Bronchial epithelial cell (primary cell): ENCODE measurements at regions not wholly inside any gene's neighbourhood (a gene's known extent, or its start where the extent isn't known, plus 50 kb on each side); places are given as distances from the start of the nearest gene placed in this dataset.

Source experiments
- DNase-seq: peaks from one replicate; pipeline ENCODE4 v3.0.0-alpha.2; 2010; ENCODE audit warnings: low read depth
- FAIRE-seq: peaks from 2 replicates; lab custom pipeline; 2011; peaks lifted over from hg19 to GRCh38; lab: Jason Lieb, UNC
- H3K27me3 ChIP-seq: 2 replicates; pipeline ENCODE4 v1.5.1; 2011; ENCODE audit warnings: low read length; ENCODE audit not compliant: control insufficient read depth, insufficient read depth
- H3K36me3 ChIP-seq: 2 replicates; pipeline ENCODE4 v1.5.1; 2011; ENCODE audit warnings: low read length; ENCODE audit not compliant: control insufficient read depth, insufficient read depth
- H3K4me3 ChIP-seq: 2 replicates; pipeline ENCODE4 v1.5.1; 2011; ENCODE audit warnings: mild to moderate bottlenecking, low read depth, low read length, control low read depth
- TF ChIP-seq, protein P1 (sequence below): IDR thresholded peaks from 2 replicates; pipeline ENCODE4 v1.5.1; 2011; ENCODE audit warnings: mild to moderate bottlenecking, moderate library complexity, low read length, control low read depth, inconsistent platforms; ENCODE audit not compliant: insufficient read depth, severe bottlenecking

DNA sequence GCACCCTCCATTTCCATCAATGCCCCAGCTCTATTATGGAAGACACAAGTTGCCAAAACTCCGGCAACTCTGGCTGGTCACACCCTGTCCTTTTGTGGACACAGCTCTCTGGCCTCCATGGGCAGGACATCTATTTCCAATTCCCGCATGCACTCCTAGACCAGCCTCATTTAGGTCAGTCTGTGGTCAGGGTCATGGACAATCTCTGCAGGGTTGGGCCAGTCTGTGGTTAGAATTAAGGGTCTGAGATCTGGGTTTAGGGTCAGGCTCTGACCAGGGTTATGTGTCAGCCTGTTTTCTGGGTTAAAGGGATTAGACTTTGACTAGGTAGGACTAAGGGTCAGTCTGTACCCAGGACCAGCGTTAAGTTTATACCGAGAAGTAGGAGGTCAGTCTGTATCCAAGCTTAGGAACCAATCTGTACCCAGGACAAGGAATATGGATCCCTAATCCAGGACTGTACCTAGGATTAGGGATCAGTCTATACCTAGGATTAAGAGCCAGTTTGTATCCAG lies 82.4 kb downstream of the VEGFA start:
- H3K36me3 ChIP-seq, result no peaks in the 10 kb centered on the region
- FAIRE-seq, result no peak

DNA sequence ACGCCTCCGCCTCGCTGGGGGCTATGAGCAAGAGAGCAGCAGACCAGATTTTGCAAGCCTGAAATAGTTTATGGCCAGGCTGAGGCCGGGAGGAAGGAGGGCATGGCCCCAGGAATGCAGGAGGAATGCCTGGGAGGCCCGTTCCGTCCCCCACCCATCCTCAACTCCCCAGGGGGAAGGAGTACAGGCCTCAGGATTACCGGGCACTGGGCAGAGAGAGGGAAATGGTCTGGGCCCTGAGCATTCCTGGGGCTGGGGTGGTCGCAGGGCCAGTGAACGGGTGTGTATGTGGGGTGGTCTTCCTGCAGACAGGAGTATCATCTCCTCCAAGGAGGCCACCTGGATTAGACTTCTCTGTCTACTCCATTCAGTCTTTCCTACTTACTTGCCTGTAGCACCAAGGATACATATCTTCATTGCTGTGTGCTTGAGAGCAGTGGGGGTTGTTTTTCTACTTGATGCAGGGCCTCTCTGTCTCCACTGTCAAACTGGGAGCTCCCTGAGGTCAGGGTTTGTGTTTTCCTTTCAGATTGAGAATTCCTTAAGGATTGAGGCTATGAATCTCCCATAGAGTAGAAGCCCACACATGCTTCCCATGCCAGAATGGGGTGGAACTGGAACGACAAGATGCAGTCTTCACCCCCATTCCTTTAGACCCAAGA lies 81.3 kb downstream of the VEGFA start:
- DNase-seq (no peak), FAIRE-seq (peak; percentile 70)
- no peaks in the 10 kb centered on the region for H3K36me3 ChIP-seq
- TF ChIP-seq, protein P1, sequence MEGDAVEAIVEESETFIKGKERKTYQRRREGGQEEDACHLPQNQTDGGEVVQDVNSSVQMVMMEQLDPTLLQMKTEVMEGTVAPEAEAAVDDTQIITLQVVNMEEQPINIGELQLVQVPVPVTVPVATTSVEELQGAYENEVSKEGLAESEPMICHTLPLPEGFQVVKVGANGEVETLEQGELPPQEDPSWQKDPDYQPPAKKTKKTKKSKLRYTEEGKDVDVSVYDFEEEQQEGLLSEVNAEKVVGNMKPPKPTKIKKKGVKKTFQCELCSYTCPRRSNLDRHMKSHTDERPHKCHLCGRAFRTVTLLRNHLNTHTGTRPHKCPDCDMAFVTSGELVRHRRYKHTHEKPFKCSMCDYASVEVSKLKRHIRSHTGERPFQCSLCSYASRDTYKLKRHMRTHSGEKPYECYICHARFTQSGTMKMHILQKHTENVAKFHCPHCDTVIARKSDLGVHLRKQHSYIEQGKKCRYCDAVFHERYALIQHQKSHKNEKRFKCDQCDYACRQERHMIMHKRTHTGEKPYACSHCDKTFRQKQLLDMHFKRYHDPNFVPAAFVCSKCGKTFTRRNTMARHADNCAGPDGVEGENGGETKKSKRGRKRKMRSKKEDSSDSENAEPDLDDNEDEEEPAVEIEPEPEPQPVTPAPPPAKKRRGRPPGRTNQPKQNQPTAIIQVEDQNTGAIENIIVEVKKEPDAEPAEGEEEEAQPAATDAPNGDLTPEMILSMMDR, result no peak
- peaks cover 1% of the 10 kb centered on the region for H3K27me3 ChIP-seq
- no peak overlapping the region for H3K4me3 ChIP-seq

More for the DNA sequence above, 82.4 kb downstream of the VEGFA start:
- TF ChIP-seq, protein P1, result no peak
- H3K27me3 ChIP-seq, result peaks cover under 1% of the 10 kb centered on the region
- DNase-seq, result no peak
- no peak overlapping the region for H3K4me3 ChIP-seq

DNA sequence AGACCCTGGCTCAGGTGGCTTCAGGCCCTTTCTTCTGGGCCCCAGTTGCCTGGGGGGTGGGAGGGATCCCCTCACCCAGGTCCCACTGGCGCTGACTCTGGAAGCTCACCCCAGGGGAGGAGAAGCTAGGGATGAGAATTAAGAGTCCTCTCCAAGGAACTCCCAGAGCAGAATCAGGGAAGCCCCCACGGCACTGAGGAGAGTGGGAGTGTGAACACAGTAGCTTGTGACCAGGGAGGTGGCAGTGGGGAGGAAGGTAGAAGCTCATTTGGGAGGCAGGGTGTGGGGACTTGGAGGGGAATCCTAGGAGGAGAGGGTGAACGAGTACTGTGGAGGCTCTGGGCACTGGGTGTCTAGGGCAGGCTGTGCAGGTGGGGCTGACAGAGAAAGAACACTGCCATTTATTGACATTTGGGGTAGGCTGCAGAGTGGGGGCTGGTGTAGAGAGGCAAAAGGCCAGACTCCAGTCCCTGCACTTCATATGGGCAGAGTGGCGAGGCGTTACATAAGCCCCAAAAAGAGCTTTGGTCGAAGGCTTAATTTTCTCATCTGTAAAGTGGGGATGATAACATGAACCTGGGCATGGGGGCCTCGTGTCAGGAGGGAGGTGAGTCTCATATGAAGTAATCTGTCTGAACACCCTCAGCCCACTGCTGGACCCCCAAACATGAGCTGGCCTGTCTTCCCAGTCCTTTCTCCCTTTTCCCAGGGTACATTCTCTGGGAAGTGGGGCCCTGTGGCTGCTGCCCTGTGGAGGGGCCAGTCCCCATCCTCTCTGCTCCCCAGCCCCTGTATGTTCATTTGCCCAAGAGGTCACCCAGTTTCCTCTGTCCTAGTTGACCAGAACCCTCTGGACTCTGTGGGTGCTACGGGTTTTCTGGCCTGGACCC lies 80.5 kb downstream of the VEGFA start:
- H3K4me3 ChIP-seq, result no peak overlapping the region
- DNase-seq, result no peak
- H3K36me3 ChIP-seq, result no peaks in the 10 kb centered on the region
- no peak for FAIRE-seq
- peaks cover 1% of the 10 kb centered on the region for H3K27me3 ChIP-seq
- TF ChIP-seq, protein P1, result no peak

DNA sequence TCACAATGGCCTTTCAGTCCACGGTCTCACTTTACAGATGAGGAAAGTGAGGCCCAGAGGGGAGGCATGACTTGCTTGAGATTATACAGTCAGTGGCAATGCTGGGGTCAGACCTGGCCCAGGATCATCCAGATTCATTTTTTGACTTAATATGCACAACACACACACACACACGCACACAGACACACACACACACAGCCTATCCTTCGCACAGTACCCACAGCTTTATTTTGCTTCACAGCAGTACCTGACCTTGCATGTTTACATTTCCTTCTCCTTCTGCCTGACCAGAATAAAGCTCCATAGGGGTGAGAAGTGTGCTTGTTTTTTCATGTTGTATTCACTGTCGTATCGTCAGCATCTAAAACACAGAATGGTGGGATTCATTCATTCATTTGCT lies 79.8 kb downstream of the VEGFA start:
- FAIRE-seq, result no peak
- no peak overlapping the region for H3K4me3 ChIP-seq

DNA sequence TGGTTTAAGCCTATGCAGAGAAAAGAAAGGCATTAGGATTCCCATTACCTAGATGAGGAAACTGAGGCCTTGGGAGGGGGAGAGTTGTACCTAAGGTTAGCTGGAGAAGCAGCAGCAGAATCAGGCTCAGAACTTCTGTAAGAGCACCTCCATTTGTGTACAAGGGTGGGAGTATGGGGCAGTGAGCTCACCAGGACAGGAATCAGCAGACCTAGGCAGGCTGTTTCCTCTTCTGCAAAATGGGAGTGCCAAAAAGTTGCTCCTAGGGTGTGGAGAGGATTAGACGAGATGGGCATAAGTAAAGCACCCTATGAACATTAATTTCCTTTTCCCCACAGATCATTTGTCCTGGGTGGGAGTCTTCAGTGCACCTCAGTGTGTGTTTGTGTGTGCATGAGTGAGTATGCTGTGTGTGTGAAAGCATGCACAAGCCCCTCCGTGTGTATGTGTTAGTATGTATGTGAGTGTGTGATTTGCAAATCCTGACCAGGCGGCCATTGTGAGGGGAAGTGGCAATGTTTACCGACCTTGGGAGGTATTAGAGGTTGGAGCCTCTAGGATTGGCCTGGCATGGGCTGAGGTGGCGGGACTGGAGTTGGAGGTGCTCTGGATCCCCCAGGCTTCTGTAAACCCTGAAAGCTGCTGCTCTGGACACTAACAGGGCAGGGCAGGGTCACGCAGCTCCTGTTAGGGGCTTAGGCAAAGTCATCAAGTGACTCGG lies 78.8 kb downstream of the VEGFA start:
- DNase-seq, result no peak
- Histone ChIP-seq H3K4me3 (no peak overlapping the region), H3K36me3 (no peaks in the 10 kb centered on the region), H3K27me3 (peaks cover 1% of the 10 kb centered on the region)
- FAIRE-seq, result no peak
- TF ChIP-seq, protein P1, result no peak

More for the DNA sequence above, 79.8 kb downstream of the VEGFA start:
- H3K27me3 ChIP-seq, result peaks cover 1% of the 10 kb centered on the region
- DNase-seq, result no peak
- no peaks in the 10 kb centered on the region for H3K36me3 ChIP-seq
- TF ChIP-seq, protein P1, result no peak
